ENCODE measurements at regions not wholly inside any gene's neighbourhood (a gene's known extent, or its start where the extent isn't known, plus 50 kb on each side); places are given as distances from the start of the nearest gene placed in this dataset.
A peak's percentile ranks its signal among the peaks of the same experiment; 100 is the strongest.

DNA sequence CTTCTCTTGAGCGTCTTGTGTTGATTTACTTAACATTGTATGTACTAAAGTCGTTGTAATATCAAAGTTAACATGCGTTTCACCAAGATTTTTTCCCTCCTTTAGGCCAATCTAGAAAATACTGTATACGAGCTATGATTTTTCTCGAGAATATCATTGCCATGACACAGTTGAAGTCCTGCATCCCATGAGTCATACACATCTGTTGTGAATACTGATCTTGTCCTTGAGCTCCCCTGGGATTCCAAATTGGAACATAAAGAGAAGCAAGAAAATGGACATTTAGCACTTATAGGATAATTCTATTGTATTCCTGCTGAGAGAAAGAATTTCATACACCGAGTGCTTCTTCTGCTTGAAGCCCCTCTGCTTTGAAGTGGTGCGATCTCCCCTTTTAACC, 109.6 kb downstream of the SLC35B3 start:
- H4K20me1 ChIP-seq (ENCODE audit: control insufficient read depth, insufficient read depth, insufficient read length), result no peaks in the 10 kb centered on the region
- no peak overlapping the region for H3K4ac ChIP-seq (ENCODE audit: low read depth, low read length)
- no peak overlapping the region for H3K18ac ChIP-seq (ENCODE audit: insufficient read length, low read depth, low read length)
- no peak overlapping the region for H3K23ac ChIP-seq (ENCODE audit: insufficient read length, low read depth, low read length)
- H2BK12ac ChIP-seq (ENCODE audit: insufficient read length, low read depth, low read length), result no peak overlapping the region
- no peak for DNase-seq
- TF ChIP-seq CTCF (conservative IDR thresholded peaks at IDR 0.05), result no peak
- H3K4me1 ChIP-seq (ENCODE audit: insufficient read depth, low read length), result no peaks in the 10 kb centered on the region
- no peak overlapping the region for H4K5ac ChIP-seq (ENCODE audit: insufficient read length, low read depth, low read length)
- no peaks in the 10 kb centered on the region for H3K79me2 ChIP-seq (ENCODE audit: insufficient read depth, low read length)
- Mint-ChIP-seq H3K36me3 (ENCODE audit: insufficient read depth in 1 of 3, low read depth in 3 of 3) (no peaks in the 10 kb centered on the region), H3K4me3 (no peak overlapping the region), H3K27ac (0 out of 7 replicates have a peak overlapping the region, but pooled peaks of 1 of the 3 experiments have one; percentile 59), H3K27me3 (ENCODE audit: low read depth) (peaks cover 2% of the 10 kb centered on the region; the same call in 1 of the 2 replicates), H3K4me1 (peaks cover 0 to 5% of the 10 kb centered on the region in 2 experiments; a peak in 1 of 4 replicates), H3K9me3 (no peaks in the 10 kb centered on the region; a peak in 2 of 5 replicates)
- no peaks in the 10 kb centered on the region for H3K79me1 ChIP-seq (ENCODE audit: insufficient read depth, low read depth, low read length, poor library complexity, severe bottlenecking)
- H3K14ac ChIP-seq (ENCODE audit: insufficient read depth, low read length), result no peak overlapping the region
- H3K56ac ChIP-seq (ENCODE audit: insufficient read length, low read depth, low read length), result no peak overlapping the region
- no peak overlapping the region for H2AFZ ChIP-seq (ENCODE audit: low read length)
- H2BK120ac ChIP-seq (ENCODE audit: low read depth, low read length, poor library complexity, severe bottlenecking), result no peak overlapping the region
- no peak overlapping the region for H4K8ac ChIP-seq (replicated peaks; ENCODE audit: insufficient read length, low read depth, low read length)
- H2BK15ac ChIP-seq (ENCODE audit: low read depth, low read length), result no peak overlapping the region
- no peaks in the 10 kb centered on the region for H3K27me3 ChIP-seq (ENCODE audit: insufficient read depth, low read length)
- H2AK5ac ChIP-seq (ENCODE audit: insufficient read length, low read length), result no peak overlapping the region
- H3T11ph ChIP-seq (ENCODE audit: low read length), result no peak overlapping the region
- no peak overlapping the region for H3K27ac ChIP-seq (ENCODE audit: insufficient read length, low read depth, low read length)
- H3K4me2 ChIP-seq (ENCODE audit: insufficient read depth, insufficient read length, low read length), result no peak overlapping the region
- H3K23me2 ChIP-seq (ENCODE audit: insufficient read length, low read depth, low read length, poor library complexity, severe bottlenecking), result no peaks in the 10 kb centered on the region
- no CpG with 5 or more reads among the region's 7 CpGs for WGBS (ENCODE audit: extremely low coverage, insufficient read length, low lambda C conversion rate)
- no peak overlapping the region for H2BK5ac ChIP-seq (ENCODE audit: insufficient read length, low read length)
- H2BK20ac ChIP-seq (ENCODE audit: low read depth, low read length, poor library complexity, severe bottlenecking), result no peak overlapping the region
- H3K9me3 ChIP-seq (ENCODE audit: control insufficient read depth, low read depth, low read length), result no peaks in the 10 kb centered on the region
- no peak overlapping the region for H4K91ac ChIP-seq (ENCODE audit: insufficient read length, low read depth, low read length)
- H3K9ac ChIP-seq (ENCODE audit: extremely low read depth, insufficient read length, low read length), result no peak overlapping the region

Data from H9 (cell line).